ENCODE measurements at regions not wholly inside any gene's neighbourhood (a gene's known extent, or its start where the extent isn't known, plus 50 kb on each side); places are given as distances from the start of the nearest gene placed in this dataset.

DNA sequence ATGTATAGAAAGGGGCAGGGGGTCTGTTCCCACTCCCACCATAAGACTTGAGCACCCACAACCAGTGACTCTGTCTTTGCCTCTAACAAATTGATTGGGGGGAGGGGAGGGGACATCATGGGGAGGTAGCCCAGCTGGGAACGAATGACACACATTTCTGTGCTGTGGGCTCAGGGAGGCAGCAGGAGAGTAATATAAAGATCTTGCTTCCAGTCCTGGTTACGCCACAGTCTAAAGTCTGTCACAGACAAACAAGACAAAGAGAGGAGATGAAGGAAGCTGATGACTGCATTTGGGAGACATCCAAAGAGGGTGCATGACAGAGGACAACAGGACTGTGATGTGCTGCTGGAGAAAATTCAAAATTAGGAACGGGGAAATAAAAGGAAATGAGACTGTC lies 153.9 kb downstream of the ACTR3B start:
- TF ChIP-seq, protein P1, sequence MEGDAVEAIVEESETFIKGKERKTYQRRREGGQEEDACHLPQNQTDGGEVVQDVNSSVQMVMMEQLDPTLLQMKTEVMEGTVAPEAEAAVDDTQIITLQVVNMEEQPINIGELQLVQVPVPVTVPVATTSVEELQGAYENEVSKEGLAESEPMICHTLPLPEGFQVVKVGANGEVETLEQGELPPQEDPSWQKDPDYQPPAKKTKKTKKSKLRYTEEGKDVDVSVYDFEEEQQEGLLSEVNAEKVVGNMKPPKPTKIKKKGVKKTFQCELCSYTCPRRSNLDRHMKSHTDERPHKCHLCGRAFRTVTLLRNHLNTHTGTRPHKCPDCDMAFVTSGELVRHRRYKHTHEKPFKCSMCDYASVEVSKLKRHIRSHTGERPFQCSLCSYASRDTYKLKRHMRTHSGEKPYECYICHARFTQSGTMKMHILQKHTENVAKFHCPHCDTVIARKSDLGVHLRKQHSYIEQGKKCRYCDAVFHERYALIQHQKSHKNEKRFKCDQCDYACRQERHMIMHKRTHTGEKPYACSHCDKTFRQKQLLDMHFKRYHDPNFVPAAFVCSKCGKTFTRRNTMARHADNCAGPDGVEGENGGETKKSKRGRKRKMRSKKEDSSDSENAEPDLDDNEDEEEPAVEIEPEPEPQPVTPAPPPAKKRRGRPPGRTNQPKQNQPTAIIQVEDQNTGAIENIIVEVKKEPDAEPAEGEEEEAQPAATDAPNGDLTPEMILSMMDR (IDR thresholded peaks at IDR 0.05) = no peak
- no peak for TF ChIP-seq POLR2A (IDR thresholded peaks at IDR 0.05)
- TF ChIP-seq EP300 (IDR thresholded peaks at IDR 0.05) = no peak
